Activated CD4-positive, alpha-beta T cell treated with anti-CD3 and anti-CD28 coated beads, Interleukin-10, Interleukin-2, amounts not matched to agents 100 ng/mL and 50 ng/mL, durations not matched to agents 16 hours and 8 hours (primary cell): ENCODE measurements at regions not wholly inside any gene's neighbourhood (a gene's known extent, or its start where the extent isn't known, plus 50 kb on each side); places are given as distances from the start of the nearest gene placed in this dataset.
A peak's percentile ranks its signal among the peaks of the same experiment; 100 is the strongest.

Experiments
- DNase-seq: peaks from one replicate; pipeline ENCODE4 v3.0.0-alpha.2; 2020

DNA sequence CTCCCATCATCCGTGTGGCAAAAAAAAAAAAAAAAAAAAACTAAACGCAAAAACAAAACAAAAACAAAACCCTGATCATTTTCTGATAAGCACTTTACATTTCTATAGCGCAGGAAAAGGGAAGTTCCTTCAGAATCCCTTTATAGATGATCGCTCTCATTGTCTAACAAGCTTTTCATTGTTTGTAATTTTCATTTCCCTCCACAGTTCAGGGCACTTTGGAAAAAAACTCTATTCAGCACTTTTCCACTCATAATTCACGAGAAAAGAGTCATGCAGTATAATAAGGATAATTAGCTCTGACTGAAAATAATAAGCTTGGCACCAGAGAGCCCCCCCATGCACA lies 89.4 kb upstream of the ATXN1 start:
- no peak for DNase-seq

DNA sequence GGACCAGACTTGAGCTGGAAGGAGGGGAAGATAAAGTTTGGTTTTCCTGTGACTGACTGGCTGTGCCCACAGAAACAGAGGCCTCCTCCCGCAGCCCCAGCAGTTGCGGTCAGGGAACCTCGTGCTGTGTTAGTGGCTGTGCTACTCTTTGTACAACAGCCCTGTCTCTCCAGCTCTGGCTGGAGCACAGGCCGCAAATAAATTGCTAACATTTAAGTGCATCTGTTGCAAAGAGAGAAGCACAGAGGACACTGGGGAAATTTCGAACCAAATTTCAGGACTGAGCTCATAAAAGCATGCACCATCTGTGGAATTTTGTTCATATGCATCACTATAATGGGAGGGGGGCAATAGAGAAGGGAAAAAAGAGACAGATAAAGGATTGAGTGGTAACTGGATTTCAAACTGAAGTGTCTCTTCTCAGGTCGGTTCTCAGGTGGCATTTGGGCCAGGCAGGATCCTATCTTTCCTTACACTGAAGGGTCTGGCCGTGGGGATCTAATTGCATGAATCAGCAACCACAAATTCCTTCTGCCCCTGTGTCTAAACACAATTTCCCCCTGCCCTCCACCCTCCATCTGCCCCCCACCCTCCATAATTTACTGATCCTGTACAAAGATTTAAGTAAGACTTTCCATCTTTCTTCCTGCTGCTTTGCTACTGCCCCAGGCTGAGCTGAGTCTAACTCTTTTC lies 88.9 kb upstream of the ATXN1 start:
- DNase-seq, result no peak

GRCh38 chr6:16849280-16849987 lies 88.2 kb upstream of the ATXN1 start:
- no peak for DNase-seq

- DNase-seq, result no peak
Observed at GRCh38 chr6:16846399-16846778, 85.1 kb upstream of the ATXN1 start.

- DNase-seq, result no peak
Observed at GRCh38 chr6:16844183-16844582, 82.9 kb upstream of the ATXN1 start.

GRCh38 chr6:16842676-16843075 lies 81.4 kb upstream of the ATXN1 start:
- DNase-seq, result no peak

DNA sequence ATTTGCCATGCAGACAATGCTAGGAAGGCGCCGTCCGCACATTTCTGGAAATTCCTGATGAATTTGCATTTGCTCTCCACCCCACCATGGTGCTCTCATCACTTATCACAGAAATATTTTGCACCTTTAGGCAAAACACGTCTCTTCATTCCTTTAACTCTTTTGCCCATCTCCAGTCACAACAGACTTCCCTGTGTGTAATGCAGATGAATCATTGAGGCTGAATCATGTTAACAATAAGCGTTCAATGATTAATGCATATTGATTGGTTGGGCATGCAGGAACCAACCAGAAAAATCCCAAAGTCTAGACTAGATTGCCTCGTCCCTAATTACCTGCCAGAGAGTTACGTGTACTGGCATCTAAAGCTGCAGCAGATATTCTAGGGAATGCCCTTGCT lies 80.0 kb upstream of the ATXN1 start:
- DNase-seq, result no peak

GRCh38 chr6:16840725-16841124 lies 79.5 kb upstream of the ATXN1 start:
- no peak for DNase-seq

GRCh38 chr6:16840291-16840690 lies 79.0 kb upstream of the ATXN1 start:
- peak; percentile 9 for DNase-seq

- DNase-seq, result no peak
Observed at GRCh38 chr6:16839631-16840179, 78.4 kb upstream of the ATXN1 start.

- peak; percentile 67 for DNase-seq
Observed at GRCh38 chr6:16837217-16837972, 76.1 kb upstream of the ATXN1 start.

GRCh38 chr6:16836144-16836981 lies 75.1 kb upstream of the ATXN1 start:
- DNase-seq, result peak; percentile 73

DNA sequence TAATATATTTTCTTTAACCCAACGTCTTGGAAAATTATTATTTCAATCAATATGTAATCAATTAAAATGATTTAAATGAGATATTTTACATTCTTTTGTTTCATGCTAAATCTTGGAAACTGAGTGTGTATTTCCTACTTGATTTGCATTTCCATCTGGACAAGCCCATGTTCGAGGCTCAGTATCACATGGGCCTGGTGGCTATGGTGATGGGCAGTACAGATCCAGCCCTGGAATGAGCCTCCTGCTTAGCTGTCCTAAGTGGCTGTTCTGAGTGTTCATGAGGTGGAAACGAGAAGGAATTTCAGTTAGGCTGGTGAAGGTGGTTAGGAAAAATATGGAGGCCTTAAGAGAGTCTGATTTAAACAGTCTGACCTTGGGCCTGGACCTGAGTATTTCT lies 73.0 kb upstream of the ATXN1 start:
- no peak for DNase-seq

GRCh38 chr6:16832721-16833120 lies 71.5 kb upstream of the ATXN1 start:
- no peak for DNase-seq

DNA sequence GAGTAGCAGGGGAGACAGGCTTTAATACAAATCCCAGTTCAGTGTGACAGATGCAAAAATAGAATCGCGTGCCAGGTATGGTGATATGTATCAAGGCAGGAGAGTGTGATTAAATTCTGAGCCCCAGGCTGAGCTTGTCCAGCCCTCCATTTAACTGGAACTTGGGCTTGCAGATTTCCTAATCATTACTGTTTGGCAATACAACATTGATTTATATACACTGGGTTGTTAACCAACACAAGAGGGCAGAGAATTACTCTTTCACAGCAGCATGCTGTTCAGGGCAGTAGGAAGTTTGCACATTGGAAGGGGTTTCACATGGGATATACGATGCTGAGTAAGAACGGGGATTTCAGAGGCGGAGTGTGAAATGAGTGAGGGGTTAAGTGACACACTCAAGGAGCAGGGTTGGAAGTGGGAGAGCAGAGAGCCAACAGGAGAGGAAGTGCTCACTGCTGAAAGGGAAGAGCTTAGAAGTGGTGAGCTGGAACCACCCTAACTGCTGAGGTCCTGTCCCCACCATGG lies 70.8 kb upstream of the ATXN1 start:
- DNase-seq, result no peak

- no peak for DNase-seq
Observed at GRCh38 chr6:16831136-16831535, 69.9 kb upstream of the ATXN1 start.

DNA sequence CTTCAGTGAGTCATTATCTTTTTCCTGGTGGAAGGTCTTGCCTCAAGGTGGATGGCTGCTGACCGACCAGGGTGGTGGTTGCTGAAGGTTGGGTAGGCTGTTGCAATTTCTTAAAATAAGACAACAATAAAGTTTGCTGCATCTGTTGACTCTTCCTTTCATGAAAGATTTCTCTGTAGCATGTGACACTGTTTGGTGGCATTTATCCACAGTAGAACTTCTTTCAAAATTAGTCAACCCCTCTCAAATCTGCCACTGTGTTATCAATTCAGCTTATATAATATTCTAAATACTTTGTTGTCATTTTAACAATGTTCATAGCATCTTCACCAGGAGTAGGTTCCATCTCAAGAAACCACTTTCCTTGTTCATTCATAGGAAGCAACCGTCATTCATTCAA lies 66.8 kb upstream of the ATXN1 start:
- peak; percentile 26 for DNase-seq

DNA sequence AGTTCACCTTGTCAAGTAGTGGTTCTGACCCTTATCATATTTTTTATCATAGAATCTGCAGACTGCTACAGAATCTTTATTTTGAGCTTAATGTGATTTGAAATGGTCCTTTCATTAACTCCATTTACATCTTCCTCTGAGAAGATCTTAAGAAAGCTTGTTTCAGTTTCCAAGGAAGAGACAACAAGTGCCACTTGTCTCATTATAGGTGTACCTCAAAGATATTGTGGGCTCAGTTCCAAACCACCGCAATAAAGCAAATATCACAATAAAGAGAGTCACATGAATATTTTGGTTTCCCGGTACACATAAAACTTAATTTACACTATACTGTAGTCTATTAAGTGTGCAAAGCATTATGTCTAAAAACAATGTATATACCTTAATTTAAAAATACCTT lies 66.4 kb upstream of the ATXN1 start:
- no peak for DNase-seq

DNA sequence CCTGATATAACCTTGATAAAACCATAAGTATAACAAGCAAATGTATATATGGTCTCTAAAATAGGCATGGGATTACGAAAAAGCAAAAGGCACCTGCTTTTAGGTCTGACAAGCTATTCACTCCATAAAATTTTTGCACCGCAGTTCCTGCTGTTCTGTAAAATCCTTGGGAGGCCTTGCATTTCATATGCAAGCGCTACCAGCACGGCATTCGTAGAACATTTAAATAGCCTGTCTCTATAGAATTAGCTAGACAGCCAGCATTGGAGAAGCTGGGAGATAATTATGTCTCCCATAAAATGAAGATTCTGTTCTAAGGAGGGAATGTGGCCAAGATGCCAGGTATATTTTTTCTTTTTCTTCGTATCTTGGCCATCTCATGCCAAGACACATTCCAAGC lies 64.5 kb upstream of the ATXN1 start:
- DNase-seq, result no peak

DNA sequence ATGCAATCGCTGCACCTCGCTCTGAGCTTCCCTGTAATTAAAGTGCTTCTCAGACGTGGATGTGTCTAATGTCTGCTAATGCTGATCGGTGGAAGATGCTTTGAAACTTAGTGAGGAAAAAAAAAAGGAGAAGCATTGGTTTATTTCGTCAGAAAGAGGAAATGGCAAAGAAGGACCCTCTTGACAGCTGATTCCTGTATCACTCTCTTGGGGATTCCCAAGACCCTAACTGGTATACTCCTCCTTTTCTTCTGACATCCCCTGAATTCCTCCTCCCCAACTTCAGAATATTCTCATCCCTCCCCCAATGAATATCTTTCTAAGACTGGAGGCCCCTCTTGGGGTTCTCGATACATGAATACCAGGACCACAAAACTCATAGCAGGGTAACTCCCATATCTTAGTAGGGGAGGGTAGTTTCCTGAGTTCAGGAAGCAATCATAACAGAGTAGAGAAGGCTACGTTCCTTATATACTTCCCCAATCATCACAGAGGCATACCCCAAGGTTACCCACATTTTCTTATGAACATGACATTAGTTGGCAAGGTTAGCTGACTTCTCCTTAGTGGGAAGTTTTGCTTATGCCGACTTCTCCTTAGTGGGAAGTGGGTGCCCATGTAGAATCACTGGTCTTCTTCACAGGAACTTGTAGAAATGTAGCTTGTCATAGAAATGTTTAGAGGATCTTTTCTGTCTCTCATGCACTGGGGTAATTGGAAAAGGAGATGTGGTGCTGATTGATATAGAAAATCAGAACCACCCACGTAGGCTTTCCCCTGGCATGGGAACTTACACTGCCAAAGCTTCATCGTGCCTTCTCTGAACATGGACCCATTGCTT lies 63.8 kb upstream of the ATXN1 start:
- peak; percentile 20 for DNase-seq

DNA sequence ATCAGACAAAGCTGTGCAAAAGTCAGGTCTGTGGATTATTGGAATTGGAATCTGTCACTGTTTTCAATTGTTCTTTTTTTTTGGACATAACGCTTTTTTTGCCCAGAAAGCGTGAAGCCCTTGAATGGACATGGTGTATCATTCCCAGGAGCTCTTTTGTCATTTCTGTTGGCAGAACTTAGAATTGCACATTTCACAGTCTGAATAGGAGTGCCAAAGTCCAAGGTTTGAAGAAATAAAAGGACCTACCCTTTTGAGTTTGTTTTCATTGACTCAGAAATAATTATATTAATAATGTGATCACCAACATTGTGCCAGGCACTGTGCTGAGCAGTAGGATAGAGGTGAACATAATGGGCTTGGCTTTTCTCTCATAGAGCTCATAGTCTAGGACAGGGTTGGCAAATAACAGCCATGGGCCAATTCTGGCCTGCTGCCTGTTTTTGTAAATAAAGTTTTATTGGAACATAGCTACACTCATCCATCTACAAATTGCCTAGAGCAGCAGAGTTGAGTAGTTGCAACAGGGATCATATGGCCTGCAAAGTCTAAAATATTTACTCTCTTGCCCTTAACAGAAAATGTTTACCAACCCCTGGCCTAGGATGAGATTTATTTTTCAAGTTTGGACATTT lies 62.6 kb upstream of the ATXN1 start:
- DNase-seq, result no peak
